NOMO-1 (cell line): ENCODE measurements at regions not wholly inside any gene's neighbourhood (a gene's known extent, or its start where the extent isn't known, plus 50 kb on each side); places are given as distances from the start of the nearest gene placed in this dataset.
"Not testable (repeated sequence)": the region's sequence is repeated elsewhere in the genome, so short reads cannot be mapped to it uniquely, and the experiment has no call there.

Experiments used
- DNase-seq, 2 experiments: peaks; one replicate each; lab custom pipeline; 2025; ENCODE audit not compliant: unreplicated experiment in 2 of 2; lab: John Stamatoyannopoulos, UW

- peak in 1 of 2 experiments; percentile 28 for DNase-seq
These were observed 103.5 kb upstream of the CARMIL1 start for GRCh38 chr6:25175681-25176080.

DNA sequence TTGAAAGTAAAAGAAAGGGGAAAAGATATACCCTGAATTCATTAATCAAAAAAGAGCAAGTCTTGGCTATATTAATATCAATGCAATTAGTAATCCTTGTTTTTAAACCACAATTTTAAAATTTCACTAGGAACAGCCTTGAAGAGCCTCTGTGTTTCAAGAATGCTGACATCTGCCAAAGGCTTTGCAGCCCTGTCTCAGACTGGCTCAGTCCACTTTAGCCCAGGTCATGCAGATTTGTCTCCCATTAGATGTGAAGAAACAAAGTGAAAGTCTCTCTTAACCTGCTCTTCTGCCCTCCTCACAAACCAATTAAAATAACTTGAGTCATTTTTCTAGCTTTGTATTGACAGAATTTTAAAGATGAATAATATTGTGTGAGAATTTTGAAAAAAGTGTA lies 102.7 kb upstream of the CARMIL1 start:
- no peak for DNase-seq

GRCh38 chr6:25177500-25178028 lies 101.6 kb upstream of the CARMIL1 start:
- peak in 1 of 2 experiments; percentile 14 for DNase-seq

DNA sequence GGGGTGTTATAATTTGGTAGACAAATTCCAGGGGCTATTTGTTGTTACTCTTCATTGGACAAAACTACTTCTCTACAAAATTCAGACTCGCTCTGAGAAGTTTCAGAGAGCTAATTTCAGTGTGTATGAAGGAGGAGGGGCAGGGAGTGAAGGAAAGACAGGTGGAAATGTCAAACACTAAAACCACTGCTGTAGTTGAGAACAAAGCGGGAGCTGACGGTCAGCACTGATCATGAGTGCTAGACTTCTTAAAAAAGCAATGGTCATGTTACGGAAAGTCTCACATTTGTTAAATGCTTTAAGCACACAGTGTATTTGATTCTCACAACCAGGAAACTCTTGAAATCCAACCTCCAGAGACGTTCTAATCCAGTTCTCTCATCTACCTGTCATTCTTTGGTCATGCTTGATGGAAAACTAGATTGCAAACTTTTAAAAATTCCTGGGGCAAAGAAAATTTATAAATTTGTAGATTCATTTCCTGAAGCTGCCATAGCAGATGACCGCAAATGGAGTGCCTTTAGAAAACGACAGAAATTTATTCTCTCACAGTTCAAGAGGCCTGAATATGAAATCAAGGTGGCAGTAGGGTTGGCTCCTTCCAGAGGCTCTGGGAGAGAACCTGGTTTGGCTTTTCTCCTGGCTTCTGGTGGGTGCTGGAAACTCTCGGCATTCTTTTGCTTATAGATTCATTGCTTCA lies 100.7 kb upstream of the CARMIL1 start:
- DNase-seq: peak in 1 of 2 experiments; percentile 40

GRCh38 chr6:25179051-25179778 lies 100.0 kb upstream of the CARMIL1 start:
- peak; percentile 64 to 93 for DNase-seq

GRCh38 chr6:25180630-25181349 lies 98.4 kb upstream of the CARMIL1 start:
- DNase-seq: no peak

DNA sequence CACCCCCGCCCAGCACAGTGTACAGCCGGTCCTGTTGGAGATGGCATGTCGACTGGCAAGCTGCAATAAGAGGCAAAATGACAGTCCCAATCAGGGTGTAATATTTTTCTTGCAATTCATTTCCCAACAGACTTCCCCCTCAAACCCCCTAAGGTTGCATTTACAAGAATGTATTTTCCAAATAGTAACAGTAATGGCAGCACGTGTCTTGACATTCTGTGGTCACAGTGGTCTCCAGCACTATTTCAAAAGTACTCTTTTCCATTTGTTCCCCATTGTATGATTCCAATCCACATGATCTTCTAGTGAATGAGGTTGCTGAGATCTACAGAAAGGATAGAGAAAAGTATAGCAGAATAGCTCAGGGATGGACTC lies 97.8 kb upstream of the CARMIL1 start:
- peak in 1 of 2 experiments; percentile 17 for DNase-seq

GRCh38 chr6:25181923-25182322 lies 97.3 kb upstream of the CARMIL1 start:
- DNase-seq: peak in 1 of 2 experiments; percentile 22

DNA sequence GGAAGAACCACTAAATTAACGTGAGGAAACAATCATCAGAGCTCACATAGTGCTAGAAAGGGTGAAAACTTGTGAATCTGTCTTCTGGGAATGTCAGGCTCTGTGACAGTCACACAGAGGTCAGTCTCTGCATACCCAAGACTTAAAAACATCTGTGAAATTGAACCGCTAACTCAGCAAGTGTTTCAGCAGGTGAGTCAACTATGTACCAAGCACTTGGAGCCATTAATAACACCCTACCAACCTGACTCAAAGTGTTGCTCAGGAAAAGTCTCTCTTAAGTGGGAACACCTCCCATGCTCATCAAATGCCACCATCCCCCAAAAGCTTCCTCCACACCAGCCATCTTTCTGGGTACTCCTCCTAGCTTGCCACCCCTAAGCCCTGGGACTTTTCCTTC lies 92.3 kb upstream of the CARMIL1 start:
- no peak for DNase-seq

DNA sequence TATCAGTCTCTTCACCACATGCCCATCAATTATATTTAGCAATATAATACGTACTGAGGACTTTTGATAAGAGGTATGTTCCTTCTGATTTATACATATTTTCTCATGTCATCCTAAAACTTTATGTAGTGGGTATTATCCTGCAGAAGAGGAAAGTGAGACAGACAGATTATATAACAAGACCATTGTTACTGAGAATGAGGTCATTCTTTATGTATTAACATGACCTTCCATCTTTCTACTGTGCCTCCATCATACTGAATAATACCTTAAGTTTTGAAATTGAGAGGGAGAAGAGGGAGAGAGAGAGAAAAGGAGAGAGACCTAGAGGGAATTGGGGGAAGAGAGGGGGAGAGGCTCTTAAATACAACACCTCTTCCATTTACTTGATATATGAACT lies 90.9 kb upstream of the CARMIL1 start:
- DNase-seq: no peak

- DNase-seq: no peak
These were observed 86.3 kb upstream of the CARMIL1 start for GRCh38 chr6:25192590-25193459.

- no peak for DNase-seq
These were observed 85.6 kb upstream of the CARMIL1 start for GRCh38 chr6:25193460-25194171.

DNA sequence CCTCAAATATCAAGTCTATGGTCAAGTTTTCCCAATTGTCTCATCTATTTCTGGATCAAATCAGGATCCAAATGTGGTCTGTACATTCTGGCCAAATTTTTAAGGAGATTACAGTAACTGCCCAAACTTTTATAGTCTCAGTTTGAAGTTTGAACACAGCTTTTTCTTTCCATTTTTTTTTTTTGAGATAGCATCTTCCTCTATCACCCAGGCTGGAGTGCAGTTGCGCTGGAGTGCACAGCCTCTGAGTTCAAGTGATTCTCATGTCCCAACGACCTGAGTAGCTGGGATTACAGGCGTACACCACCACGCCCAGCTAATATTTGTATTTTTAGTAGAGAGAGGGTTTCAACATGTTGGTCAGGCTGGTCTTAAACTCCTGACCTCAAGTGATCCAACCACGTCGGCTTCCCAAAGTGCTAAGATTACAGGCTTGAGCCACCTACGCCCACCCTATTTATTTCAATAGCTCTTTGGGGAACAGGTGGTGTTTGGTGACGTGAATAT lies 84.9 kb upstream of the CARMIL1 start:
- DNase-seq: no peak

DNA sequence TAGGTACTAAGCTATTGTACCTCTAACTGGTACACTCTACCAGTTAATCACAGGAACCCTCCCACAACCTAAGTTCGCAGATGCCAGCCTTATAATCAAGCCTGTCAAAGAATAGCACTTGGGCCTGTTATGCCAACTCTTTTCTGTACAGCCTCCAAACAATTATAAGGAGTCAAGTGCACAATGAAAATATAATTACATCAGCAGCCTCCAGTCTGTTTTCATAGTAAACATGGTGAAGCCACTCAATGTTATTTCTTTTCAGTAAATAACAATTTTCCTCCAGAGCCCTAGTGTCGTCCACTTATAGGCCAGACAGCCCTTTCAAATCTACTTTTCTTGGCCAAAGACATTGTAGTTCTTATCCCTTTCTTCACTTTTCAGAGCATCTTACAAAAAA lies 82.7 kb upstream of the CARMIL1 start:
- no peak for DNase-seq

DNA sequence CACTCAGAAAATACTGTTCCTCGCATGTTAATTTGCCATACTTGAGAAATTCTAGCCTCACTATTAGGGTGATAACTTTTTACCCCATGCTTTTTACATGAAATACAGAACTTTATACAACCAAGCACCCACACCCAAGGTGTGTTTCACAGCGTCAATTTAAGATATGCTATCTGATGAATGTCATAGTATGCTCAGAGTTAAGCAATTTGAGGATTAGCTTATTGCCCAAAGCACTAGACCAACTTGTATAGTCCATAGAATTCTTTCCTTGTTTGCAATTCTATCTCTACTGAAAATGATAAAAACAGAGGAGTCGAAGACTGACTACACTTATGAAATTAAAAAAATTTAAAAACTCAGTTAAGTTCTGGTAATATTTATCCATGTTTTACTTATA lies 82.1 kb upstream of the CARMIL1 start:
- no peak for DNase-seq

DNA sequence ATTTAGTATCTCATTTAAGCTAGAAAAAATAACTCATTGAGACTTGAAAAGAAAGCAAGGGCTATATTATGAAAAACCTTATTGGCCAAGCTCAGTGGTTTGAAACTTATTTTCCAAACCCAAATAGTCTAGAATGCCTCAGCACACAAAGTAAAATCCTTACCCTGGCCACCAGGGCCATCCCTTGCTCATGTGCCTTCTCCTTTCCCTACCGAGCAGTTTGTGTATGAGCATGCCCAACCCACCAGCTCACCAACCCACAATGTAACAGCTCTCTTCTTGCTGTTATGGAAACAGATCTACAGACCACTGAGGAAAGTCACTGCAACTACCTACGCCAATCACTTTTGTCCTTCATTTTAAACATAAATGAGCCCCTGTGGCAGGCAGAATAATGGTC lies 79.6 kb upstream of the CARMIL1 start:
- no peak for DNase-seq

DNA sequence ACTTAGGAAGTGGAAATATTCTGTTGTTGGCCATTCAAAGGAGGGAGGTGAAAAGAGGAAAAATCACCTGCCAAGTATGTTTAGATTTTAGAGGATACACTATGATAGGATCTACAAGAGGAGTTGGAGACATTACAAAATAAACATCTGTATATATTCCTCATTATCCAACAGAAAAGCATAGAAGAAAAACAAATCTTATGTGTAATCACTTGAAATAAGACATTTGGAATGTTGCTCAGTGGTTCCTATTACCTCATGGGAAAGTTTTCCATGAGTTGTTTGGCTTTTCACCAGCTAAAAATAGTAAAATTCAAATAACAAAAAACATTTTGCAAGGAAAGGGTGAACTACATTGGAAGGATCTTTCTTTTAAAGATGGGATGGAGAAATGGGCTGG lies 76.7 kb upstream of the CARMIL1 start:
- DNase-seq: no peak

DNA sequence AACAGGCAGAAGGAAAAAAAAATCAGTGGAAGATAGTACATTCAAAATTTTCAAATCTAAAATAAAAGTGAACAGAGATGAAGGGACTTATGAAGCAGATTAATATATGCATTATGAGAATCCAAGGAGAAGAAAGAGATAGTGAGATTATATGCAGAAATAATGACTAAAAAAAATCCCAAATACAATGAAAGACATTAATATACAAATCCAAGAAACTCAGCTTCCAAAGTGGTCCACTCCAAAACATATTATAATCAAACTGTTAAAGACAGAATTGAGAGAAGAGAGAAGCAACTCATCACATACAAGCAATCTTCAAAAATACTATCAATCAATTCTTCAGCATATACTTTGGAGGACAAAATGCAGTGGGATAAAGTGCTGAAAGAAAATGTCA lies 73.5 kb upstream of the CARMIL1 start:
- no peak for DNase-seq

DNA sequence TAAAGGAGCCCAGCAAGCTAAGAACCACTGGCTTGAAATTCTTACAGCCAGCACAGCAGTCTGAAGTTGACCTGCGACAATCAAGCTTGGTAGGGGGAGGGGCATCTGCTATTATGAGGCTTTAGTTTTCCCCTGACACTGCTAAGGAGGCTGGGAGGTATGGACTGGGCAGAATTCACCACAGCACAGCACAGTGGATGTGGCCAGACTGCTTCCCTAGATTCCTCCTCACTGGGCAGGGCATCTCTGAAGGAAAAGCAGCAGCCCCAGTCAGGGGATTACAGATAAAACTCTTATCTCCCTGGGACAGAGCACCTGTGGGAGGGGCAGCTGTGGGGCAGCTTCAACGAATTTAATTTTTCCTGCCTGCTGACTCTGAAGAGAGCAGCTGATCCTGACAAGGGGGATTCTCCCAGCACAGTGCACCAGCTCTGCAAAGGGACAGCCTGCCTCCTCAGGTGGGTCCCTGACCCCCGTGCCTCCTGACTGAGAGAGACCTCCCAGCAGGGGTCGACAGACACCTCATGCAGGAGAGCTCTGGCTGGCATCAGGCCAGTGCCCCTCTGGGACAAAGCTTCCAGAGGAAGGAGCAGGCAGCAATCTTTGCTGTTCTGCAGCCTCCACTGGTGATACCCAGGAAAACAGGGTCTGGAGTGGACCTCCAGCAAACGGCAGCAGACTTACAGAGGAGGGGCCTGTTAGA lies 71.6 kb upstream of the CARMIL1 start:
- DNase-seq: not testable (repeated sequence)
